Trophoblast cell (in vitro differentiated cells and primary cell): ENCODE measurements at regions not wholly inside any gene's neighbourhood (a gene's known extent, or its start where the extent isn't known, plus 50 kb on each side); places are given as distances from the start of the nearest gene placed in this dataset.

ENCODE experiments used
- DNase-seq, 2 donors: peaks; one replicate each; pipeline ENCODE4 v3.0.0-alpha.2; 2016
- H2AFZ ChIP-seq: 2 replicates; pipeline ENCODE4 v1.6.1; 2013; ENCODE audit warnings: low read length, moderate library complexity, mild to moderate bottlenecking; ENCODE audit not compliant: insufficient read depth, poor library complexity
- H2AK5ac ChIP-seq: 2 replicates; pipeline ENCODE4 v1.6.1; 2013; ENCODE audit warnings: mild to moderate bottlenecking, low read length
- H2BK120ac ChIP-seq: 2 replicates; pipeline ENCODE4 v1.6.1; 2013; ENCODE audit warnings: low read length, mild to moderate bottlenecking, moderate library complexity; ENCODE audit not compliant: insufficient read depth, poor library complexity
- H2BK12ac ChIP-seq: 2 replicates; pipeline ENCODE4 v1.6.1; 2013; ENCODE audit warnings: mild to moderate bottlenecking, low read length, moderate library complexity
- H2BK5ac ChIP-seq: 2 replicates; pipeline ENCODE4 v1.6.1; 2013; ENCODE audit warnings: low read length, low read depth, moderate library complexity, mild to moderate bottlenecking; ENCODE audit not compliant: poor library complexity
- H3K14ac ChIP-seq: 2 replicates; pipeline ENCODE4 v1.6.1; 2013; ENCODE audit warnings: mild to moderate bottlenecking, low read length
- H3K18ac ChIP-seq: 2 replicates; pipeline ENCODE4 v1.6.1; 2013; ENCODE audit warnings: mild to moderate bottlenecking, low read length
- H3K23ac ChIP-seq: 2 replicates; pipeline ENCODE4 v1.6.1; 2013; ENCODE audit warnings: low read length
- H3K27ac ChIP-seq: 2 replicates; pipeline ENCODE4 v1.5.1; 2013; ENCODE audit warnings: low read depth, mild to moderate bottlenecking, inconsistent platforms, low read length, moderate library complexity
- H3K27me3 ChIP-seq: 2 replicates; pipeline ENCODE4 v1.6.1; 2013; ENCODE audit warnings: inconsistent platforms, mild to moderate bottlenecking, low read length, moderate library complexity; ENCODE audit not compliant: insufficient read depth
- H3K36me3 ChIP-seq, 2 experiments: 1 replicate in 1 of 2; 2 replicates in 1 of 2; pipeline ENCODE4 v1.6.1; 2013; ENCODE audit warnings: low read length in 2 of 2, mild to moderate bottlenecking in 2 of 2, moderate library complexity in 1 of 2; ENCODE audit not compliant: insufficient read depth in 2 of 2, control insufficient read depth in 1 of 2
- H3K4ac ChIP-seq: 2 replicates; pipeline ENCODE4 v1.6.1; 2013; ENCODE audit warnings: low read depth, mild to moderate bottlenecking, low read length, moderate library complexity
- H3K4me1 ChIP-seq, 2 experiments: 1 replicate in 1 of 2; 2 replicates in 1 of 2; pipeline ENCODE4 v1.6.1; 2013; ENCODE audit warnings: low read length in 2 of 2, mild to moderate bottlenecking in 2 of 2, moderate library complexity in 1 of 2; ENCODE audit not compliant: insufficient read depth in 2 of 2, control insufficient read depth in 1 of 2
- H3K4me2 ChIP-seq: 2 replicates; pipeline ENCODE4 v1.6.1; 2013; ENCODE audit warnings: inconsistent platforms, mild to moderate bottlenecking, low read length, moderate library complexity
- H3K4me3 ChIP-seq: 2 replicates; pipeline ENCODE4 v1.5.1; 2013; ENCODE audit warnings: mild to moderate bottlenecking, low read depth, low read length, inconsistent platforms
- H3K79me1 ChIP-seq: one replicate; pipeline ENCODE4 v1.6.1; 2013; ENCODE audit warnings: low read length
- H3K79me2 ChIP-seq: 2 replicates; pipeline ENCODE4 v1.6.1; 2013; ENCODE audit warnings: low read length, mild to moderate bottlenecking; ENCODE audit not compliant: control insufficient read depth, insufficient read depth, poor library complexity
- H3K9ac ChIP-seq: 2 replicates; pipeline ENCODE4 v1.6.1; 2013; ENCODE audit warnings: mild to moderate bottlenecking, low read length
- H3K9me3 ChIP-seq: 2 replicates; pipeline ENCODE4 v1.6.1; 2013; ENCODE audit warnings: low read depth, mild to moderate bottlenecking, control low read depth, inconsistent platforms, low read length; ENCODE audit not compliant: insufficient read depth
- H4K12ac ChIP-seq: 2 replicates; pipeline ENCODE4 v1.6.1; 2013; ENCODE audit warnings: low read depth, mild to moderate bottlenecking, low read length, moderate library complexity
- H4K8ac ChIP-seq: 2 replicates; pipeline ENCODE4 v1.6.1; 2013; ENCODE audit warnings: low read depth, mild to moderate bottlenecking, low read length, moderate library complexity
- H4K91ac ChIP-seq: one replicate; pipeline ENCODE4 v1.6.1; 2013; ENCODE audit warnings: low read depth, mild to moderate bottlenecking, low read length, moderate library complexity
- WGBS: extraction: QIAGEN DNeasy Blood & Tissue Kit; methylation state at CpG from one replicate; pipeline ENCODE4 v1.1.7; 2013; ENCODE audit warnings: missing lambda C conversion rate; ENCODE audit not compliant: insufficient read length, insufficient coverage; ENCODE audit errors: extremely low coverage; 5-methylcytosine and 5-hydroxymethylcytosine counted together

- WGBS: no CpG with 5 or more reads among the region's 3 CpGs
- Histone ChIP-seq H3K4me1 (peaks cover 2 to 4% of the 10 kb centered on the region in 2 experiments), H2BK120ac (no peak overlapping the region), H3K9me3 (no peaks in the 10 kb centered on the region), H3K4me3 (no peak overlapping the region), H3K4me2 (no peak overlapping the region), H2AFZ (no peak overlapping the region), H4K91ac (no peak overlapping the region), H3K36me3 (no peaks in the 10 kb centered on the region), H2BK12ac (no peak overlapping the region), H3K23ac (no peak overlapping the region), H3K27ac (no peak overlapping the region), H3K27me3 (no peaks in the 10 kb centered on the region), H3K79me2 (no peaks in the 10 kb centered on the region), H2BK5ac (no peak overlapping the region), H3K4ac (no peak overlapping the region), H4K8ac (no peak overlapping the region), H3K18ac (no peak overlapping the region), H3K9ac (no peak overlapping the region), H4K12ac (no peak overlapping the region), H3K14ac (no peak overlapping the region), H3K79me1 (no peaks in the 10 kb centered on the region), H2AK5ac (no peak overlapping the region)
- DNase-seq: no peak
Measured at GRCh38 chr18:45373286-45373880, 241.9 kb upstream of the SLC14A2 start.

- H2AK5ac ChIP-seq: no peak overlapping the region
- no peak overlapping the region for H3K23ac ChIP-seq
- H3K14ac ChIP-seq: no peak overlapping the region
- no peaks in the 10 kb centered on the region for H3K79me1 ChIP-seq
- no peak overlapping the region for H3K4ac ChIP-seq
- no peak overlapping the region for H3K18ac ChIP-seq
- no peaks in the 10 kb centered on the region for H3K9me3 ChIP-seq
- no peak overlapping the region for H2BK120ac ChIP-seq
- no peak overlapping the region for H3K27ac ChIP-seq
- no peaks in the 10 kb centered on the region for H3K36me3 ChIP-seq
- no peak overlapping the region for H4K8ac ChIP-seq
- no peak overlapping the region for H2BK12ac ChIP-seq
- no peak overlapping the region for H4K12ac ChIP-seq
- no peak overlapping the region for H3K4me2 ChIP-seq
- H3K9ac ChIP-seq: no peak overlapping the region
- no peak for DNase-seq
- H3K27me3 ChIP-seq: no peaks in the 10 kb centered on the region
- H3K4me1 ChIP-seq: peaks cover 2 to 4% of the 10 kb centered on the region in 2 experiments
- no peak overlapping the region for H2AFZ ChIP-seq
- no peak overlapping the region for H4K91ac ChIP-seq
- no peak overlapping the region for H2BK5ac ChIP-seq
- H3K4me3 ChIP-seq: no peak overlapping the region
- no peaks in the 10 kb centered on the region for H3K79me2 ChIP-seq
Measured at GRCh38 chr18:45374236-45374635, 241.0 kb upstream of the SLC14A2 start.

- no peak overlapping the region for H2AFZ ChIP-seq
- no peak overlapping the region for H2BK5ac ChIP-seq
- no peak overlapping the region for H2AK5ac ChIP-seq
- H4K8ac ChIP-seq: no peak overlapping the region
- H3K4me1 ChIP-seq: peaks cover 2 to 3% of the 10 kb centered on the region in 2 experiments
- H3K79me2 ChIP-seq: no peaks in the 10 kb centered on the region
- no peaks in the 10 kb centered on the region for H3K9me3 ChIP-seq
- no peak overlapping the region for H3K18ac ChIP-seq
- DNase-seq: no peak
- no peak overlapping the region for H3K23ac ChIP-seq
- no peak overlapping the region for H3K4ac ChIP-seq
- no peak overlapping the region for H3K14ac ChIP-seq
- H4K91ac ChIP-seq: no peak overlapping the region
- no peak overlapping the region for H3K4me3 ChIP-seq
- H2BK12ac ChIP-seq: no peak overlapping the region
- WGBS: no CpG with 5 or more reads among the region's 6 CpGs
- no peaks in the 10 kb centered on the region for H3K36me3 ChIP-seq
- no peak overlapping the region for H4K12ac ChIP-seq
- no peak overlapping the region for H3K4me2 ChIP-seq
- no peak overlapping the region for H3K9ac ChIP-seq
- H3K79me1 ChIP-seq: no peaks in the 10 kb centered on the region
- H3K27ac ChIP-seq: no peak overlapping the region
- no peak overlapping the region for H2BK120ac ChIP-seq
- no peaks in the 10 kb centered on the region for H3K27me3 ChIP-seq
Measured at GRCh38 chr18:45374878-45375630, 240.2 kb upstream of the SLC14A2 start.

- Histone ChIP-seq H2BK120ac (no peak overlapping the region), H3K36me3 (no peaks in the 10 kb centered on the region), H2AFZ (no peak overlapping the region), H3K18ac (no peak overlapping the region), H4K91ac (no peak overlapping the region), H4K12ac (no peak overlapping the region), H3K4me1 (peaks cover 2% of the 10 kb centered on the region in 2 experiments), H3K79me2 (no peaks in the 10 kb centered on the region), H2BK12ac (no peak overlapping the region), H3K79me1 (no peaks in the 10 kb centered on the region), H2BK5ac (no peak overlapping the region), H3K4me3 (no peak overlapping the region), H3K14ac (no peak overlapping the region), H4K8ac (no peak overlapping the region), H3K9me3 (no peaks in the 10 kb centered on the region), H3K4ac (no peak overlapping the region), H2AK5ac (no peak overlapping the region), H3K27me3 (no peaks in the 10 kb centered on the region), H3K9ac (no peak overlapping the region), H3K23ac (no peak overlapping the region), H3K4me2 (no peak overlapping the region), H3K27ac (no peak overlapping the region)
- DNase-seq: no peak
- no CpG with 5 or more reads among the region's 2 CpGs for WGBS
Measured at GRCh38 chr18:45376193-45376592, 239.1 kb upstream of the SLC14A2 start.
